SIG-M5 treated with dmso at 0.1 percent for 504 hours (cell line): ENCODE measurements at regions not wholly inside any gene's neighbourhood (a gene's known extent, or its start where the extent isn't known, plus 50 kb on each side); places are given as distances from the start of the nearest gene placed in this dataset.
A peak's percentile ranks its signal among the peaks of the same experiment; 100 is the strongest.

Experiments used
- DNase-seq: peaks from one replicate; lab custom pipeline; 2025; ENCODE audit not compliant: unreplicated experiment; lab: John Stamatoyannopoulos, UW

DNA sequence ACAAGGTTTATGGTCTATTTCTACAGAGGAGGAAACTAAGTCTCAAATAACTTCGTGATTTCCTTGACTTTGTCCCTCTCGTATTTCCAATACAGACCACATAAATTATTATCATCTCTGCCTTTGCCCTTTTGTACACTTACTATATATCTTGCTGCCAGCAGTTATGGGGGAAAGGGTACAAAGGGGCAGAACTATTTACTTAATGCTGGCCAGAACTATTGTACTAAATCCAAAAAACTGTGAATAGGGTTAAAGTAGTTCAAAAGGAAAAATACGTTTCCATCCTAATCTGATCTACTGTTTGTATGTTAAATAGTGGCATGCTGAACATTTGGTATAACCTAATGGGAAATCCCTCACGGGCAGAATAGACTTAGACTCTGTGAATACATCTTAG, 537.3 kb upstream of the SEMA6D start:
- DNase-seq: no peak

DNA sequence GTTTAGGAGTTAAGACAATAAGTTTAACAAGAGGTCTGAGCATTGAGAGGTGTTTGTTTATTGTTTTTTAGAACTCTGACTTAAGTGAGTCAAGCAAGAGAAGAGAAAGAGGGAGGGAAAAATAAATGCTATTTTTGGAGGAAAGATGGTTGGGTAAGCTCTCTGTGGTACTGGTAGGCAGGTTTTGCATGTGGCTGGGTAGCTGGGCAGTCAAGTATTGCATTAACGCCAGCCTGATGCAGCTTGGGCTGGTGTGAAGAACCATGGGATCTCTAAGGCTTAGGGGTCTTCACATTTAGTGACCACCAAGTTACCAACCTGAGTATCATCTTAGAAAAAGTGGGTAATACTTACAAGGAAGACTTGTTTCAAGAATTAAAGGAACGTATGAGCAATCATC, 534.5 kb upstream of the SEMA6D start:
- DNase-seq: no peak

DNA sequence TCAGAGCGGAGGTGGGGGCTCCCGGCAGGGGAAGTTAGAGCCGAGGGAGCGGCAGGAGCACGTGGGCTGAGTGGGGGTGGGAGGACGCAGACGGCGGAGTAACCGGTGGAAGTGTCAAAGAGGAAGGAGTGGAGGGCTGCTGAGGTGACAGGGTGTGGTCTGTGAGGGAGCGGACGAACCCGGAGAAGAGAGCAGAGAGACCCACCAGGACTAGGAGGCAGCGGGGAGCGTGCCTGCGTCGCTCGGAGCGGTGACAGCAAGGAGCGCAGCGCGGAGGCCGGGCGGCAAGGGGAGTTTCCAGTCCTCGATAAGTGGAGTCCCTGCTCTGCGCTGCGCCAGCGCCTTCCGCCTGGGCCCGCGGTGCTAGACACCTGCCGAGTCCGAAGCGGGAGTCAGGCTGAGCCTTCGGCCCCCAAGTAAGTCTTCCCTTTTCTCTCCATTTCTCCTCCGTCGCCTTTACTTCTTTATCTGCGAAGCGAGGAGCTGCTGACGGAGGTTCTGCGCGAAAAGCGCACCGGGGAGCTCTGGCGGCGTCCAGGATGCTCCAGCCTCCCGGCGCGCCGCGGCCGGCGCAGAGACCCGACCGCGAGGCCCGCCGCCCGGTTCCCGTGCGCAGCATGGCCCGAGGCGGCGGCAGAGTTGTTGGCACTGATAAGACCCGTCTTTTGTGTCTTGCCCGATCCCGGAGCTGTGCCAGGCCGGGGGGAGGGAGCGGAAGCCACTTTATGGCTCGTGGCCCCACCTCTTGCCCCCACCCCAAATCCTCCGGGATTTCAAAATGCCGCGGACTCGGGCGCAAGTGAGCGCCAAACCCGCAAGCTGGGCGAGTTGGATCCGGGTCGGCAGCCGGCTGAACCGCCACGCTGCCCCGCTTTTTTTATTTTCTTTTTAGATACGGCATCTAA, 533.0 kb upstream of the SEMA6D start:
- DNase-seq: no peak

DNA sequence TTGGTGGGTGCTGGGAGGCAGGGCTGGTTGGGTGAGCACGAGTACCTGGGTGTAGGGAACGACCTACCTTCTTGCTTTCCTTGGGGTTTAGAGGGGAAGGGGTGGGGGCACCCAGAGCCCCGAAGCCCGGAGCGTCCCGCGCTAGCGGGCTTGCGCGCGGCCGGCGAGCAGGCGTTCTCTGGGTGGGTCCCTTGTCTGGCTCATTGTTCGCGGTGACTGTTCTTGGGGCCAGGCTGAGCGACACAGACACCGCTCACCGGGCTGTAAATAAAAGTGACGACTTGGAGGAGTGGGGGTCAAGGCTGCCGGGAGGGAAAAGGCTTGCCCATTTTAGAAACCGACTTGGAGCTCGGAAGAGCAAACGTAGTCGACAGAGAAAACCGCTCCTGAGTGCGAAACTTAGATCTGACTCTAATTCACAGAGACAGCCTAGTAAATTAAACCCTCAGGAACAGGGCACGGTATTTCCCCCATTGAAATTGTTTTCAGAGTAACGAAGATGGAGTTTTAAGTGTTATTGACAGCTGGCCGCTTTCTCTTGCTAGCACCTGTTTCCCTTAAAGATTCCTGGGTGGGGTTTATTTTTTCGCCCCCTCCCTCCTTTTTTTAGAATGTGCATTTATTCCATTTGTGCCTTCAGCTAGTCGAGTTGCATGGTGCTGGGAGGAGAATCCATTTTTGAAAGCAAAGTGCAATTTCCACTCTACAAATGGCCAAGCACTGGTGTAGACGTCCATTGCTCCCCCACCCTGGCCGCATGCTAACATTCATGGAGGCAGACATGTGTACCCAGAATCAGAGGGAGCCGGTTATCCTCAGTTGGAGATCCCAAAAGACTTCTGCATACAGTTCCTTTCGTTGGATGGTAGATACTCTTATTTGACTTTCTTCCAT, 532.1 kb upstream of the SEMA6D start:
- DNase-seq: no peak

DNA sequence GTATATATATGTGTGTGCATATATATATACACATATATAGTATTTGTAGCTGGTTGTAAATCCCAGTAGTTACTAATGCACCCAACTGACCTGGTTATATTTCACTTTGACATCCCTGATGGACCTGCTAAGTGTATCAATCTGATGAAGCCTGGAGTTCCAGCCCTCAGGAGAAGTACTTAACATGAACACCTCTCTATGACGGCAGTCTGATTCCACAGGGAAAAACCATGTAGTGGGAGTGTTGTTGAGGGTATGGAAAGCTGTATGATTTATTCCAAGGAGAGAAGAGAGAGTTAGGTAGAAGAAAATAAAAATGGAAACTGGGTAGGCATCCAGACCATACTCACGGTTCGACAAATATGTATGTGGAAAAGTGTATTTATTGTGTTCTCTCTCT, 531.2 kb upstream of the SEMA6D start:
- no peak for DNase-seq

DNA sequence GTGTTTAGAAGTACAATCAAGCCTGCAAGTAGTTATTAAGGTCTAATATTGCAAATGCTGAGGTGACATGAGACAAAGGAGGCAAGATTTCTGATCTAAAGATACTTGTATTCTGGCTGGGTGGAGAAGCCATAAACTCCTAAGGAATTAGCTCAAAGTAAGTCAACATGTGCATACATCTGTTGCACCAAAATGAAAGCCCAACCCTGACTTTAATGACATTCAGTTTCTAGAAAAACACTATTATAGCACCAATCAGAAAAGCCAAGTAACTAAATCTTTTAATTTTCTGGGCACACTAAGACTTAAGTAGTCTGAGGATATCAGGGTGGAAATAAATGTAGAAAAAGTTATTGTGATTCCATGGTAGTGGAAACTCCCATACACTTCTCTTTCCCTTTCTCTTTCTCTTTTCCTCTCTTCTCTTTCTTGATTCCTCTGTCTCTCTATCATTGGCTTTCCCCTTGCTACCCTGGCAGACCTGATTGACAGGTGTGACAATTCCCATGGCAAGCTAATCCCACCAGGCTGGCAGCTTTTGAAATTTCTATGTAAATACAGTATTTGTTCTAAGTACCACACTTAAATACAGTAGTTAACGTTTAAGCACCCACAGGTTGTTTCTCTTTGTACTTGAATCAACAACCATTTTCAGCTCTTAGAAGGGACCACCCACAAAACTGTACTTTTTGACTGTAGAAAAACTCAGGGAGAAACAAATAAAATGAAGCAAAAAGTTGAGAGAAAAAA, 528.4 kb upstream of the SEMA6D start:
- no peak for DNase-seq

DNA sequence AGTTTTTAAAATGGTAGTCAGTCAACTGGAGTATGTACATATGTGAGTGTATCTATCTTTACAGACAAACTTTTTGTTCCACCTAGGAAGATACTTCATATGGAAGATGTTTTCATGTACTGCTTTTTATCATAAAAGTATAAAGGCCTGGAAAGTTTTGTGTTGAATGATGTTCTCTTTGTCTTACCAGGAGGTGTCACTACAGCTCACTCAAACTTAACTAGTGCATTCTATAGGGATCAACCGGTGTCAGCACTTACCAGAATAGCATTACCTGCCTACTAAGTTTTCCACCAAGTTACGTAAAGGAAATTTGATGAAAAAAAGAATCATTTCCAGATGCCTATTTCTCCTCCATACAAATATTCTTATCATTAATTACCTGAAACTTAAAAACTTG, 522.6 kb upstream of the SEMA6D start:
- DNase-seq: no peak

DNA sequence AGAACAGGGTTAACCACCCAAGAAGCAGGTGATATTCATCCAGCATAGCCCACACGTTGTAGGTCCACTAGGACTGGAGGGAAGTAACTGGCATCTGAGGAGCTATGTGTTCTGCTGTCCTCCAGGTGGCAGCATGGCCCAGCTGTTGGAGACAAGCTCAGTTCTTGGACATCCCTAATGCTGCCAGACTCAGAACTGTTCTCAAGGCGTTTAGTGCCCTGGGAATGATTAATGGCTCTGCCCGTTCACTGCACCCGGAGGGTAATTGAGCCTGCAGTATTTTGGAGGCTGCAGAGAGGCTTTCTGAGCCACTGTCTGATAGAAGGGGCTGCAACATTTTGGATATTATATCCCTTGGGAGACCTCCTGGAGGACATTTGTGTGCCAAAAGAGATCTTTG, 521.3 kb upstream of the SEMA6D start:
- peak; percentile 60 for DNase-seq

DNA sequence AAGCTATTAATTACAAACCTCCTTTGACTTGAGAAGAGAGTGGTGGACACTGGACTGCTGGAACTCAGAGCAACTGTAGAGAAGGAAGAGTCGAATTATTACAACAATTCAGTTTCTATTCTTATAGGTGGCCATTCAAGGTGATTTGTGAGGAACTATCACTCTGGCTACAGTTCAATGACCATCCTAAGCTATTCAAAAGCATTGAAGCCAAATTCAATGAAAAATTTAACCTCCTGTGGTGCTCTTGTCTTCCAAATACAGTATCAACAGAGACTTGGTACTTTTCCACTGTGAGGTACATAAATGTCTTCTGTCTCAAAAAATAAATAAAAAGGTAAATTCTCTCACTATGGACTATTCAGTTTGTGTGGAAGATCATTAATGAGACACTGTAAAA, 513.3 kb upstream of the SEMA6D start:
- no peak for DNase-seq

DNA sequence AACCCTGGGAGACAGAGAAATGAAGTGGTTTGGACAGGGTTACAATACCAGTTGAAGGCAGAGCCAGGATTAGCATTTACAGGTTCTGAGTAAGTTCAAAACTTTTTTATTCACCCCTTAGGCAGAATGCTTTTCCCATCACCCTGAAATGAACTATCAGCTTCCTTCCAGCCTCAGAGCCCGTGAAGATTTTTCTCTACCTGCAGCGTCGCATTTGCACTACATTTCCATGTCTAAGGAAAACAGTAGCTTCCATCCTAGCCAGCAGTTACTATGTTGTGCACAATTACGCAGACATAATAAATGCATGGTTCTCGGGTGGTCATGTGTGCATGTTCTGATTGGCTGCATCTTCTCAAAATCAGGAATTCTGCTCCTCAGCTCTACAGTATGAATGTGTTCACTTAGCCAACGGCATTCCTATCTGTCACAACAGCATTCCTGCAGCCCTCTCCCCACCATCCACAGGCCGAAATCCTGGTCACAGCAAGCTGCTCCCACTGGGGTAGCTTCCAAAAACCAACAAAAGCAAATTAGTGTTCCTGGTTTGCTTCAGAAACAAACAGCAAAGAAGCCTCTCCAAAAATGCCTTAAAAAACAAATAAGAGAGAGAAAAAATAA, 510.8 kb upstream of the SEMA6D start:
- no peak for DNase-seq

DNA sequence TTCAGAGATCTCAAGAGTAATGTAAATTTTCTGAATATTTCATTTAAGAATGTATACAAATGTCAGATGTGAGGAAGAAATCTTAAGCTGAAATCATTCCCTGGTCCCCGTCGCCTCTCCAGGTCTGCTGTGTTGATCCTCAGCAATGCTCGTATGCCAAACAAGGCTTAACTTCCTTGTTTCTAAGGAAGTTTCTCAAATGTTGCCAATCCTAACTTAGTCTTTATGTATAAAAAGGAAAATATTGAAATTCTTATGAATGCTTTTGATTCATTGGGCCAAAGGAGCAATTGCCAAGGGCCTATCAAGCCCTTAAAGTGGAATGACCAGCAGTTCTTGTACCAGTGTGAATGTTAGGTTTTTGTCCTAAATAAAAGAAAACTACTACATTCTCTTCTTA, 507.7 kb upstream of the SEMA6D start:
- DNase-seq: no peak

DNA sequence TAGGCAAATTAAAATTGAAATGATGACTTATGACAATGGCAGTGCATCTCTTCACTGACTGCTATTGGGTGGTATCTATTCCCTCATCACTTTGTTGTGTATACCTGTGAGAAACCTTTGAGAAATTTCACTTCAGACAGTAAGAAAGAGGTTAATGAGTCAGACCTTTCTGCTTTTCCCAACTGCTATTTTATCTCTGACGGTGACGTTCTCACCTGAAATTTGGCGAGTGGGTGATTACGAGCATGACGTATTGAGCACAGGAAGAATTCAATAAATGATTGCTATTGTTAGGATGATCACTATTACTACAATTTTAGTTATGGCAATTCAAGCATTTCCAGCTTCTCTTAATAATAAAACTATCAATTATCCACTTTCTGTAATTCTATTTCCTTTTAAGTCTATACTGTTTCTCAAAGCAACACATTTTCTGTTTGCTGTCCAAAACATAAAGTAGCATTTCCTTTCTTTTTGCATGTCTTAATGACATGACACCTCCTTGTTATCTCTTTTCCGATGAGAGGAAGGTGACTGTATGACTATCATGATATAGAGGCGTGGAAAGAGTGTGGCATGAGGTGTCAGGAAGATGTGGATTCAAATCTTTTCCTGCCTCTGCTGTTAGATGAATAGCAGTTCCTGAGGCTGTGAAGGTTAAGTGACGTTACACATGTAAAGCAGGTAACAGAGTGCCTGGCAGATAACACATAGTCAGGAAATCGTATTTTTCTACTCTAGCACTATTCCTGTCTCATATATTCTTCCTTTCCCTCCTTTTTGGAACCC, 504.9 kb upstream of the SEMA6D start:
- no peak for DNase-seq

DNA sequence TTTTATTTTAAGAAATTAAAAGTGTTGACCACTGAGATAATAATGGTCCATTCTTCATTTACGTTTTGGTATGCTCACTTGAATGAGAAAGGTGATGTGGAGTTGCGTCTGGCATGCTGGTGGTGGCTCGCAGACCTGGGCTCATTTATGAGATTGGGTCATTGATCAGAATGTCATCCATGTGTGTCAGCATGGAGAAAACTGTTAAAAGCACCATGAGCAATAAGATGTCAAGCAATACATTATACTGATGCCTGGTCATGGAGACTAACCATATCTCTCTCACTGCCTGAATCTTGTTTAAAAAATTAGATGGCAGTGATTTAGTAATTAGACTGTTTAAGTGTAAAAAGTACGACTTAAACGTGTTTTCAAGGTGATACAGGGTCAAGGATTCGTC, 503.4 kb upstream of the SEMA6D start:
- no peak for DNase-seq

DNA sequence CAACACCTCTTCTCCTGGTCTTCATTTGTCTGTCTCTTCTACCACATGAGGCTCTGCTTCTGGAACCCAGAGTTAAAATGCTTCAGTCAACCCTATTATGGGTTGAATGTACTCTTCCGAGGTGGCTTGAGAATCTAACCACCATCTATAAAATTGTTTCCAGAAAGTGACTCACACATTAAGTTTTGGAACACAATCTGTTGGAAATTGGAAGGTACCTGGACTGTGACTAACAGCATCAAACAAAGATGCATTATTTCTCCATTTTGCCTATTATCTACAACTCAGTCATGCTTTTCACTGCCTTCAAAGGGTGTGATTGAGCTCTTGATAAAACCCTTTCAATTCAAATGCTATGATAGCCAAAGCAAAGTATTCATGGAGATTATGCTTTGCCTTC, 499.0 kb upstream of the SEMA6D start:
- DNase-seq: no peak

DNA sequence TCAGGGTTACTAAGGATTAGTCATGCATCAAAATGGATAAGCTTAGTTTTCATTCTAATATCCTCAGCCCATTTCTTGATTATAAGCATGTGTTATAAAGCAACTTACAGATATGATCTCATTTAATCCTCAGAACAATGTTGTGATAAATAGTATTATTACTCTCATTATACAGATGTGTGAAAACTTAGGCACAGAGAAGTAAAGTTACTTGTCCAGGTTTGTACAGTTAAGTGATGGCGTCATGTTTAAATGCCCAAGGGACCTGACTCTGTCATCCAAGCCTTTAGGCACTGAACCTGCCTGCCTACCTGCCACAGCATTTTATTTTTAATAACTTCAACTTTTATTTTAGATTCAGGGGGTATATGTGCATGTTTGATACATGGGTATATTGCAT, 472.9 kb upstream of the SEMA6D start:
- DNase-seq: no peak

DNA sequence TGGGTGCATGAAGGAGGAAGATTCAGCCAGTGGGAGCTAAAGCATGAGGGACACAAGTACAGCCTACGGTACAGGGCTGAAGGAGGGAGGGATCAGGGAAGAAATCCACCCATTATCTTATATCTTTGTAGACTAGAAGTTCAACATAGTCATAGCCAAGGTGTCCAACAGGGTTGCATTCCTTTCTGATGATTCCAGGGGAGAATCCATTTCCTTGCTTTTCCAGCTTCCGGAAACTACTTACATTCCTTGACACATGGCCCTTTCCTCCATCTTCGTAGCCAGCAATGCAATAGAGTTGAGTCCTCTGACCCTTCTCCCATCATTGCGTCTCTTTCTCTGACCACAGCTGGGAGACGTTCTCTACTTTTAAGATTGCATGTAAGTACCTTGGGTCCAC, 471.0 kb upstream of the SEMA6D start:
- DNase-seq: no peak

DNA sequence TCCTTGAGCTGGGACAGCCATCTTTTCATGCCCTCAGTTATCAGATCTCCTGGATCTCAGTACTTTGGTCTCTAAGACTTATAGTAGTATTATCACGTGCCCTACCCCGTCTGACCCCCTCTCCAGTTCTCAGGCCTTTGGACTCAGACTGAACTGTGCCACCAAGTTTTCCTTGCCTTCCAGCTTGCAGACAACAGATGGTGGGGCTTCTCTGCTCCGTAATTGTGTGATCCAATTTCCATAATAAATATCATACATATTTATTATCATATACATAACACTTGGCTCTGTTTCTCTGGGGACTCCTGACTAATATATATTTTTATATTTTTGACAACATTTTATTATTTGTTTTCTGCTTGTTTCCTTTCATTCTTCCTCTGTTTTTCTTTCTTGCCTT, 458.8 kb upstream of the SEMA6D start:
- DNase-seq: no peak

DNA sequence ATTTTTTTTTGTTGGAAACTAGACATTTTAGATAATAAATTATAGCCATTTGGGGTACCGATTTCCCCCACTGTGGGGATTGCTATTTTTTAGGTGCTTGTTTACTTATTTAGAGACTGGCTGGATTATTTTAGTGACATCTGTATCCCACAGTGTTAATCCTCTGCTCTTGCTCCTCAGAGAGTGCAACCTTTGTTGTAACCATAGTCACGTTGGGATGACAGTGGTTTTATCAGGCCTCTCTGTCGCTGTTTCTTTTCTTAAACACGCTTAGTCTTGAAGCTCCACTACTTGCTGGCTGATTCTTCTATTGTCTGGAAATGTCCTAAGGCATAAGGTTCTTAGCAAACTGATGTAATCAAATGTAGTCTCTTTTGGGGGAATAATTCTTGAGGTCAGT, 451.6 kb upstream of the SEMA6D start:
- DNase-seq: no peak

DNA sequence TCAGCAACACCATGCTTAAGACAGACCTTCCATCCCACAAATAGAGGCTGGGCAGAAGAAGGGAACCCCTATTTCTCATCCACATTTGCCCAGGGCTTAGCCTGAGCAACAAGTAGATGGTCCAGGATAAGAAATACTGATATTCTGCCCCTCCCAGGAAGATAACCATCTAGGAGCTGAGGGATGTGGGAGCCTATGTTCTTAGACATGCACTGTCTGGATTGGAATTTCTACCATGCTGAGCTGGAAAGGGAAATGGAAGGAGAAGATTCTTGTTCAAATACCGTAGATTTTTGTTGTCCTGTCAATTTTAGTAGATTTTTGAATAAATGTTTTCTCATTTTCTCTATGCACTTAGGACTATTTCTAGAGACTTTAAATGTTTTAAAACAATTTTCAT, 450.7 kb upstream of the SEMA6D start:
- DNase-seq: no peak

DNA sequence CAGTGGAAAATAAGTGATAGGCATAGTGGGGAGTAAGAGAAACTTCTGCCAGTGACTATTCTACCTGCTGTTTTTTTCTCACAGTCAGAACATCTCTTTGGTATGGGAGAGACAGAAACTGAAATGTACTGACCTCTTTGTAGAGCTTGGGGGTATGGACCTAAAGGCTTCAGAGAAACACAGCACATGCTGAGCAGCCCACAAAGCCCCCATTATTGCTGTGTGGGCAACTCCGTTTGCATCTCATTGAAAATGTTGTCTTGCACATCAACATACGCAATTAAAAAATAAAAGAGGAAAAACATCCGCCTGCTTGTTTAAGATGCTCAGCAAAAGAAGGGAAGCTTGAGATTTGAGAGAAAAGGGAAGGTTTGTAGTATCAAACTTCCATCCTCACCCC, 443.4 kb upstream of the SEMA6D start:
- no peak for DNase-seq
